HG02884 (cell line): ENCODE measurements at regions not wholly inside any gene's neighbourhood (a gene's known extent, or its start where the extent isn't known, plus 50 kb on each side); places are given as distances from the start of the nearest gene placed in this dataset.
"Not testable (repeated sequence)": the region's sequence is repeated elsewhere in the genome, so short reads cannot be mapped to it uniquely, and the experiment has no call there.

Source experiments
- ATAC-seq: cut with Tn5 transposase; IDR thresholded peaks from one replicate; pipeline ENCODE4 v1.9.1; 2021; ENCODE audit warnings: mild to moderate bottlenecking, moderate library complexity; ENCODE audit not compliant: unreplicated experiment

DNA sequence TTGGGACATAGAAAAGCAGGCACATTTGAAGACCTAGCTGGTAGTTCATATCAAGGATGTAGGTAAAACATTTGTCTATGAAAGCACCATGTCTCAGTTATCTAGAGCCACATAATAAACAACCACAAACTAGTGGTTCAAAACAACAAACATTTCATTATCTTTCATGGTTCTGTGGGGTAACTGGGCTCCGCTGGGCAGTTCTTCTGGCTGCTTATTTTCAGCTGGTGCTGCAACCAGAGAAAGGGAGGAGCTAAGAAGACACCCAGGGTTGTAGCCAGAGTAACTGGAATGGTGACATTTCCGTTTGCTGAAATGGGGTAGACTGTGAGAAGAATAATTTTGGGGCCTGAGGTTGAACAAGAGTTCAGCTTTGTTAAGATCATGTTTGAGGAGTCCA is 145.7 kb upstream of the SULF2 start:
- no peak for ATAC-seq

DNA sequence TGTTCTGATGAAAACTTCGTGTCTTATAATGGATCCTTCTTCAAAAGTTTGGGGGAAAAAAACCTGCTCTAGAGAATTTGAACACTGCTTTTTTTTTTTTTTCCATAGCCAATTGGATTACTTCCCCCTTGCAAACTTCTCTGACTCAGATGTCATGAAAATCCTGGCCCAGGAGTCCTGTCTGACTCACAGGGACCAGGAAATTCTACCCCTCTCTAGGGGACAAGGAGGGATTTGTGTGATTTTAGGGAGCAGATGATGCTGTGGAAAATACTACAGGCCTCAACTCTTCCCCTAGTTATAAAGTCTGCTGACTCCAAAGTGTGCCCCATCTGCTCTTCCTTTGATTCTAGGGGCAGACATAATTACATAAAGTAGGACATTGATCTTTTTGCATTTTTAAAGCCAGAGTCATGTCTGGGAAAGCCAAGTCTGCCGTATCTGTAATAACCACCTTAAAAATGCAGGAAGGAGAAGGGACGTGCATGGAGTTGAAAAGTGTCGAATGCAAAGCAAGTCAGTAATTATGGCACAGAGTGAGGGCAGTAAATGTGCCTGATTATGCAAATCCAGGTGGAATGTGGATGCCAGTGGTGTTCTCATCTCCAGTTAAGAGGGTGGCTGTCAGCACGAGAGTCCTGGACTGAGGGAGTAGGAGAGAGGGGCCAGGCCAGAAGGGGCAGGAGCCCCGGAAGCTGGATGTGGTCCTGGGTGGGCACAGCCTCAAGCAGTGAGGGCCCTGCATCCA is 144.3 kb upstream of the SULF2 start:
- no peak for ATAC-seq

DNA sequence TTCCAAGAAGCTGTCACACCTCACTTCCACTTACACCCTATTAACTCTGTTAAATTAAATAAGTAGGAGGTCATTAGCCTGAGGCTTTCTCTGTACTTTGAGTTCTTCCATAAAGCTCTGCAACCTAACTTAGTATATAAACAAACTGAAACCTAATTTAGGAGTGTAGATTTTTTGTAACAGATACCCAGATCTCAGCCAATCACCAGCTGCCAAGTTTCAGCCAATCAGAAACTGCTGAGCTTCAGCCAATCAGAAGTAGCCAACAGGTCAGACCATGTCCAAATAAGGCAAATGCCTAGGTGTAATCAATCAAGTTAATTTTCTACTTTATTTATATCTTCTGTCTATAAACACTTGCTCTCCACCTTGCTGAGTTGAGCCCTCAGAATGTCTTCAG is 142.7 kb upstream of the SULF2 start:
- ATAC-seq, result no peak

DNA sequence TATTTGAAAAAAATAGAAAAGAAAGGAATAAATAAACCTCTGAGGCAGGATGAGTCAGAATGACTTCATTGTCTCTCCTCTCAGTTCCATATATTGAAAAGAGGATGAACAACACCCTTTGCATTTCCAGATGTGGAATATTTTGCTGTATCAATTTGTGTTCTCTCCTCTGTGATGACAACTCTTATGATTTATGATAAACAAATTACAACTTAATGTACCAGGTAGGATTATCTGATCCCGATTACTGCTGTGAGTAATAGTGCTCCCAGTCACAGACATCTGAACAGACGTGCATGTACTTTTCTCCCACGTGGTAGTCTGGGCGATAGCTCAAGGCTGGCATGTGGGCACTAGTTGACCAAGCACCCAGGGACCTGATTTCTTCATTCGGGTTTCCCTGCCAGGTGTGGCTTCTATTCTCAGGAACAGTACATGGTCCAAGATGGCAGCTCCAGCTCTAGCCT is 142.1 kb upstream of the SULF2 start:
- ATAC-seq, result no peak

DNA sequence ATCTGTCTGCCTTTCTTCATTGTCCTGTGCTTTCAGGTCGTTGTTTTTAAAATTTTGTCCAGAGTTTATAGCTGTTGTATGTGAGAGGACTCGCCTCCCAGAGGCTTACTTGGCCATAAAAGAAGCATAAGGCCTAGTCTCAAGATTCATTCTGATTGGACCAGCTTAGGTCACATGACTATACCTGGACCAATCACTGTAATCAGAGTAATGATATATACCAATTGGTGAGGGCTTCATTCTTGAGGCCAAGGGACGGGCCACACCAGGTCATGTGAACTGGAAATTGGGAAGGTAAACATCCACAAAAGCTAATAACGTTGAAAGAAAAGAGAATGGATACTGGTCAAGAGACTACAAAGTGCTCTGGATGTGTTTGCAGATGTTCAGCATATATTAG is 141.4 kb upstream of the SULF2 start:
- no peak for ATAC-seq

DNA sequence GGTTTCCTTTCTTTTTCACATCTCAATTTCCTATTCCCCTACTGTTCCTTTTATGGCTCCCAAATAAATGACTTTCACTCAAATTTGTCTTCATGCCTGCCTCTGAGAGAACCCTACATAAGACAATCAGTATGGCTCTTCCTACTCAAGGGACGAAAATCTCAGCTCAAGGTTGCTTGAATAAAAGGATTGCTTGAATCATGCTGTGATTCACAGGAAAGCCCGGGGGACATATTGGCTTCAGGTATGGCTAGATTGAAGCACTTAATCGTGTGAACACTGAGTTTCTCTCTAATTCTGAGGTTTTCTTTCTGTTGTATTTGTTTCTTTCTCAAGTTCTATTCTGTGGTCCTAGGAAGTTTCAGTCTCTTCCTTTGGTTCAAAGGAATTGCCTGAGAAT is 140.3 kb upstream of the SULF2 start:
- no peak for ATAC-seq

DNA sequence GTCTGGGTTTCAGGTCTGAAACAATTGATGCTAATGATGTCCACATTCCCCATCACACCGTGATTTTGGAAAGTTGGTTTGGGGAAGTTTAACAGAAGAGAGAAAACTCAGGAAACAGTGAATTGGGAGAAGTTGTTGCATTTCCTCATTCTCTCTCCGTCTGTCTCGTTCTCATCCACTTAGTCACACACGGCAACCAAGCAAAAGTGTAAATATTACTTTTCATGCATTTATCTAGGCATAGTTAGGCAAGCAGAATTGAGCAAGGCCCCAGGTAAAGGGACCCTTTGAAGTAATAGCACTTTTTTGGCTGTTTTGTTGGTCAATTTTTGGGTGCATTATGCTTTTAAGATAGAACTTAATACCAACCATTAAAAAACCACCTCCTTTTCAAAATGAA is 137.0 kb upstream of the SULF2 start:
- ATAC-seq, result no peak

DNA sequence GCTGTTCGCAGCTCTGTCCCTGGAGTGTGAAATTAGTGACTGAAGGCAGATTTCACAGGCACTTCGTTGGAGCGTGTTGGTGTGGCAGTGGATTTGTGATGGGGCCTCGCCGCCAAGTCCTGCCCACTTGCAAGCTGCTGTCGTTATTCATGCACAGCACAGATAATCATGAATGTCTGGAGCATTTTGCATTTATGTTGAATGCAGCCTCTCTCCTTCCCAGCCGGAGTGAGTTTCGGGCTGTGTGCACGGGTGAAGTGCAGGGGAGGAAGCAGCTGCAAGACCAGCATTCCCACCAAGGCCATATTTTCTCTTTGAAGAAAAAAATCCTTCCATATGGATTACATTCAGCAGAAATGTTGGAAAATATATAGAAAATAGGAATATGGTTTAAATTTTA is 136.5 kb upstream of the SULF2 start:
- ATAC-seq, result not testable (repeated sequence)

DNA sequence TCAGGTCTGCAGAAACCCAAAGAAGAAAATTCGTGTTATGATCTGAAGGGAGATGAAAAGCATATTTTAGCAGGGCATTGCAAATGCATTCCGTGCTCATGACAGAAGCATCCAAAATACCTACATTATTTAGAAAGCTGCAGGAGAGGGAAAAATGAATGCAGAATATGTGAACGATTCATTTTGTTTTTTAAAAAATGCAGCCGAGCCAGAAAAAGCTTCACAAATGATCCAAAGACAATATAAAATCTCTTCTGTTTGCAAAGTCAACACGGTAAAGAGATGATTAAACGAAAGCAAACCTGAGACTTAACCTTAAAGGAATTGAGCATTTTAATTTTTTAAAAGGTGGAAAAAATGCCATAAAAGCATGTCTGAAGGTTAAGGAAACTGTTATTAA is 136.1 kb upstream of the SULF2 start:
- no peak for ATAC-seq

DNA sequence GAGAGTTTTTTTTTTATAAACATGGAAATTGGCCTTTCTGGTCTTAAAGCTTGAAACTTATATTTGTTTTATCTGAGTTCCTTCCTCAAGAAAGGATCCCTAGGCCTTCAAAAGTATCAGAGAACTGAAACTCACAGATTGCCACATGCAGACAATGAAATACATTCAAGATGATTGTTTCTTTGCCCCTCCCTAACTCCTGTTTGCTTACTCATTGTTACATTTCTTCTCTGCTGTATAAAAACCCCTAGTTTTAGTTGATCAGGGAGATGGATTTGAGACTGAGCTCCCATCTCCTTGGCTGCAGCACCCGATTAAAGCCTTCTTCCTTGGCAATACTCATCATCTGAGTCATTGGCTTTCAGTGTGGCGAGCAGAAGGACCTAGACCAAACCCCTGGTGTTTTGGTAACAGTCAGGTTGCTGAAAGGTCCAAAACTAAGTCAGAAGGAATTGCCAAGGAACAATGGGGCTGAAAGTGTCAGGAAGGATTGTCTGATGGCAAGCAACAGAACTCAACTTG is 132.3 kb upstream of the SULF2 start:
- ATAC-seq, result no peak

DNA sequence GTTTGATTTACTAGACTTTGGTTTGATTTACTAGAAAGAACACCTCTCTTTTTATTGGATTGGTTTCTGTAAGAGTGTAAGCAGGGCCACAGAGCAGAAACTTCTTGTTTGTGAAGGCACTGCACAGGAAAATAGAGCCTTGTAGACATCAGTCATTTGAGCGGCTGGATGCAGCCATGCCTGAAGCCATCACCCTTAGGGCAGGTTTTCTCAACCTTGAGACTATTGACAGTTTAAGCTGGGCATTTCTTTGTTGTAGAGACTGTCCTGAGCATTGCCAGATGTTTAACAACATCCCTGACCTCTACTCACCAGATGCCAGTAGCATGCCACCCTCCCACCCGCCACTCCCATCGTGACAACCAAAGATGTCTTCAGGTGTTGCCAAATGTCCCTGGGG is 130.2 kb upstream of the SULF2 start:
- ATAC-seq, result no peak

DNA sequence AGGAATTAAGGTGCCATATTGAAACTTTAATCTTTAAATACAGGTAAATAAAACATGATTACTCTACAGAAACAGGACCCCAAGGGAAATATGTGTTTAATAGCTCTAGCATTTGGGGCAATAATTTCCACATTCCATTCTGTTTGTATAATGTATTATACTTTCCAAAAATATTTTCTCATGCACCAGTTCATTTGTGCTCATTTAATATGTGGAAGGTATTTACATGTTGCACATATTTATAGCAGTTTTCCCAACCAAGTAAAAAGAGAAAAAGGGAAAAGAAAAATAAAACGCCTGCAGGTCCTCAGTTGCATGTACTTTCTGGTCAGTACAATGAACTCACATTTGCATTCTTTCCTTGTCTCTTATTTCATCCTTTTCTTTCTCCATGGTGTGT is 129.5 kb upstream of the SULF2 start:
- ATAC-seq, result no peak

DNA sequence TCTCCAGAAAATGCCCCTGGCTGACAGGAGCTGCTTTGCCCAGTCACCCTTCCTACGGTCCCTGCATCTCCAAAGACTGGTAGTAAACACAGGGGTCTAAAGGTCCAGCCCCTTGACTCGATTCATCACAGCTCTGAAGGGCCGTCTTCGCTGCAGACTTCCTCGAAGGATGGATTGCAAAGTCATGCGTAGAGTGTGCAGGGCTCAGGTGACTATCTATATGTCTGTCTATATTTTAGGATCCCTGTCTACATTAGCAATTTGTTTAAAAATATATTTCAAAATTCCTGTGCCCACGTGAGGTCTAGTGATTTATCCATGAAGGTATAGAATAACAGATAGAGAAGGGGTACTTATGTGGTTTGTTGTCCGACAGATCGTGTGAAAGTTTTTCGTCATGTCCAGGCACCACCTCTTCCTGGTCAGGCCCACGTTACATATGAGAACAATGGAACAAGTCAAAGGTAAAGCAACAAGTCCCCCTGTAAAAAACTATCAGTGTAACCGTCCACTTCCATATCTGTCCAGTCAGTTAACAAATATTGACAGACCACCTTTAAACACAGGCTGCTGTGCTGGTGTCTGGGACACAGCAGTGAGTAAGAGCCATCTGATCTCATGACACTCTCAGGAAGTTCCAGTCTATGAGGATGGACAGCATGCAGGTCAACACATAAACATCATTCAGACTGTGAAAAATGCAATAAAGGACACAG is 127.7 kb upstream of the SULF2 start:
- ATAC-seq, result not testable (repeated sequence)

DNA sequence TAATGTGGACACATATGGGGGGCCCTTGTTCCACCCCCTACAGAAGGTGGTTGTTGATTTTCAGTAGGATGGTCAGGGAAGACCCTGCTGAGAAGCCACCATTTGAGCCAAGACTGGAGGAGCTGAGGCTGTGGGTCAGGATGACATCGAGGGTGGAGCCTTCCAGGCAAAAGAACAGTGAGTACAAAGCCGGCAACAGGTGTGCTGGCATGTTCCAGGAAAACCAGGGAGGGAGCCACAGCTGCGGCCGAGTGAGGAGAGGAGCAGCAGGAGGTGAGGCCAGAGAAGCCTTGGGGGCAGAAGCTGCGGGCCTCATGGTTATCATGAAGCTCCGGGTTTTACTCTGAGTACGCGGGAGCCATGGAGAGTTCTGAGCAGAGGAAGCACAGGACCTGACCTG is 126.9 kb upstream of the SULF2 start:
- ATAC-seq, result not testable (repeated sequence)

DNA sequence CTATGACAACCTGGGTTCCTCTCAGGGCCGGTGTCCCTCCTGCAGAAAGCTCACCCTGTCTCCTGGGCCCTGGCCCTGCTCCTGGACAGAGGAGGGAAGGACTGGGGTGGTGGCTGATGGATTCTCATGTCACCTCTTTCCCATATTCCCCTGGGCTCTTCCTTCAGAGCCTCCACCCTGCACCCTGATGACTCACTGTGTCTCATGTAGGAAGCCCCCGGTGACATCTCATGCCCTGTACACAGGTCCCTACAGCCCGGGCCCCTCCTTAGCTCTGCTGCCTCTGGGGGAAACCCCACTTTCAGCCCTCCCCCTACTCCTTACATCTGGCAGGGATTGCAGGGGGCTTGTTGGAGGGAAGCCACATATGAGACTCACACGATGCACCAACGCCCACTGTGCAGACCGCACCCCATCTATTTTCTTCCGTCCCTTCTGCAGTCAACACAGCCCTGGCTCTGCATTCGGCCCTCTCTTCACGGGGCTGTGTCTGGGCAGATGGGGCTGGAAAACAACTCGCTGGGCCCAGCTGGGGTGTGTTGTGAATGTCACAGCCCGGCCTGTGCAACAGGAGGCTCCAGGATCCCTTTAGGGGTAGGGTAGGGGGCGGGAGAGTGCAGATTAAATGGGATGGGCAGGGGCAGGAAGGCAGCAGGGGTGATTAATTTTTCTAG is 124.6 kb upstream of the SULF2 start:
- not testable (repeated sequence) for ATAC-seq

DNA sequence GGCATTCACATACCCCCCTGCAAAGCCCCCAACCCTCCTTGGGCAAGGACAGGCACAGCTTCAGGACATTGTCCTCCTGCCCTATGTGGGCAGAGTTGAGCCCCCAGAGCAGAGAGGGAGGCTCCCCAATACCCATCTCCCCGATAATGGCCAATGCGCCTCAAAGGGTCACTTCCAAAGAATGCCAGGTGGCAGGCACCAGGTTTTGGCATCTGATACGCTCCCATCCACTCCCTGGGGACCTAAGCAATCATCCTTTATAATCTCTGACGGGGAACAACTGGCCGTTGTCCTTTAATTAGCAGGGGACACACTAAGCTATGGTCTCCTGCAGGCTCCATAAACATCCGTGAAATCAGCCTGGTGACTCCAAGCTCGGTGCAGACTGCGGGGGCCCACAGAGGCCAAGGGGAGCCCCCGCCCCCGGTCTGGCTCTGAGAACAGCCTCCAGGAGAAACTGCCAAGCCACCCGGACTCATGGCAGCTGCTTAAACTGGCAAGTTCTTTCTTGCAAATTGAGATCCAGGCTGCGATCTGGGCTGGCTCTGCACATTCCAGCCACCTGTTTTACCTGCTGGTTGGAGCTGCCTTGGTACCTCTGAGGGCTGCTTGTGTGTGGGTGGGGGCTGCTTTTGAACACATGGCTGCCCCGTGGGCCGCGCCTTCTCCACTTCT is 123.2 kb upstream of the SULF2 start:
- ATAC-seq, result not testable (repeated sequence)

DNA sequence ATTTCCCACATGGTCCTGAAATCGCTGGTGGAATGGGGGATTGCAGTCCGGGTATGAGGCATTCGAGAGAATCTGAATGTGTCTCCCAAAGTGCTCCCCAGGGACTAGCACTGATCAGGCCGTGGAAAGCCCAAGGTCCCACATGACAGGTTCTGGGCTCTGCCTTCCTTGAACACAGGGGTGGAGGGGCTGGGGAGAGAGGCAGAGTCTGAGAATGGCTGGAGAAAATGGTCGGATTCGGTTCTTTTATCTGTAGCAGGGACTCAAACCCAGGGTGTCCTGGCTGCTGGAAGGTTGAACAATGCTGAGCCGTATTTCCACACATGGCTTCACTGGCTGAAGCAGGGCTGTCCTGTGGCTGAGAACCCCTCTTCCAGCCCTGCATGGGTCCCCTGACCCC is 122.7 kb upstream of the SULF2 start:
- not testable (repeated sequence) for ATAC-seq

DNA sequence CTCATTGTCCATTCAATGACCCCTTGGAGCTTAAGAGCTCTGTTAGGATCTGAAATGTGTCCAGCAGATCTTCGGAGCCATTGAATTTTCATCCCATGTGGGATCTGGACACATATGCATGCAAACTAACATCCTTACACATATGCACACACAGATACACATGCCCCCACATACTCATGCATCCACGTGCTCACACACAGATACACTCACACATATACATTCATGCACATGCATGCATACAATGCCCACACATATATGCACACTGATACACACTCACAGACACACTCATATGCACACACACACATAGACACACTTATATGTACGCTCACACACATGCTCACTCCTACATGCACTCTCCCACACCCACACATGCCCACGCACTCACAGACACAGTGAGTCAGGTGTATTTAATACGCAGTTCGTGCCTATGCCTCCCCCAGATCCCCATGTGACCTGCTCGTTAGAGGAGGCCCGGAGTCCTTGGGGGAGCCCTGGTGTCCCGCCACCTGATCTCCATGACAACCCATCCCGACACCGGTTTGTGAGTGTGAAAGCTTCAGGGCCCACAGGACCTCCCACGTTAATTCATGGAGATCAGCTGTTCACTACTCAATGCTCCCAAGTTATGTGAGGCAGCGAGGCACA is 121.9 kb upstream of the SULF2 start:
- no peak for ATAC-seq

DNA sequence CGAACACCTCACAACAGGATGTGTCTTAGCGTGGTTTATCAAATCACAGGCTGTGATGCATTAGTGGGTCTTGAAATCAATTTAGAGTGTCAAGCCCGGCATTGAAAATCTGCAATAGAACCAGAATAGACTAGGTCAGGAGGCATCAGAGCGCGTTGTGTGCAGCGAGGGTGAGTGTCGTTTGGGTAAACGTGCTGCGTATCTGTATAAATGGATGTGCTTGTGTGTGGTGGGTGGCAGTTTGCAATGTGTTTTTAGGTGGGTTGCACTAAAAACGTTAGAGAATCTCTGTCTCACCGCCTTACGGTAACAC is 121.0 kb upstream of the SULF2 start:
- no peak for ATAC-seq

DNA sequence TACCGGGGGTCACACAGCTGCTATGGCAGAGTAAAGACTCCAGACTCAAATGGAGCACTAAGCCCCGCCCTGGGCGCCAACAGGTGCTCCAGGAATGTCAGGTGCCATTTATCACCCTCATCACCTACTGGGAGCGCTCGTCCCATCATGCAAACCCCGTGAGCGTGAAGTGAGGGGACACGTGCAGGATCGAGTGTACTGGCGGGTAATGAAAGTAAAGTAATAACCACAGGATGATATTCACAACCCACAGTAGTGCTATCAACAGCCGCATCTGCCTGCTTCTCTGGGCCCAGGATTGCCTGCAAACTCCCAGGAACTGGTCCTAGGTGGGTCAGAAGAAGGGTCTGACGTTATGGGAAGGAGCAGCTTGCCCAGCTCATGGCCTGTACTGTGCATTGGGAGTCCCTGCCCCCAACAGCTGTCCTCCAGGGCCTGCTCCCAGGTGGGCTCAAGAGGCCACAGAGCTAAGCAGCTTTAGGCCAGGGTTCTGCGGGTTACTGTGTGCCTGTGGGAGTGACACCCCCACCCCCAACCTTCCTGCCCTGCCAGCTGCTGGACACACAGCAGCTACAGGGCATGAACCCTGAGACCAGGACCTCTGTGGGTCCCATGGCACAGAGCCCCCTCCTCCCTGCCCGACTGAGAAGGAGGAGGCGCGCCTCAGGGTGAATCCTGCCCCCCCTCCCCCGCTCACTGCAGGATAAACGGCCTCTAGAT is 120.5 kb upstream of the SULF2 start:
- no peak for ATAC-seq
